ENCODE measurements at regions not wholly inside any gene's neighbourhood (a gene's known extent, or its start where the extent isn't known, plus 50 kb on each side); places are given as distances from the start of the nearest gene placed in this dataset.

DNA sequence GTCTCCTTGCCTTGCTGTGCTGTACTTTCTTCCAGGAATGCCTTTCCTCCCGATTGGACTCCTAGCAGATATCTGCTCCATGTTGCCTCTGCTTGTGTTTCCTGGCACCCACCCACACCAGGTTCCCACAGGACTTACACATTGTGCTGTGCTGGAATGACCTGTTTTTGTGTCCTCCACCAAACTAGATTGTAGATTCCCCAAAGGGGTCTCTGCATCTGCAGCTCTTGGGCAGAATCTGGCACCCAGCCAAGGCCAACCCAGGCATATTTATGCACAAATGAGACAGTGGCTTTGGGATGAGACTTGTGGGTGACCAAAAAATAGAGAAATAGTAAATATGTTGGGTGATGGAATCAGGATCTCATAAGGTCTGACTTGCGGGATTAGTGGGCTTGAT, 278.2 kb downstream of the RRAGC start:
- TF ChIP-seq MXI1 (conservative IDR thresholded peaks at IDR 0.05; ENCODE audit: poor library complexity, severe bottlenecking) (no peak), SMC3 (conservative IDR thresholded peaks at IDR 0.05; ENCODE audit: poor library complexity) (no peak), RAD21 (conservative IDR thresholded peaks at IDR 0.05) (no peak), TAF1 (IDR thresholded peaks at IDR 0.05; ENCODE audit: low read depth) (no peak), POLR2AphosphoS5 (IDR thresholded peaks at IDR 0.05) (no peak), EP300 (conservative IDR thresholded peaks at IDR 0.05; ENCODE audit: poor library complexity, severe bottlenecking) (no peak), EZH2 (IDR thresholded peaks at IDR 0.05; ENCODE audit: borderline replicate concordance, insufficient read depth, low read length, poor library complexity, severe bottlenecking) (no peak)
- TF ChIP-seq, protein P1, sequence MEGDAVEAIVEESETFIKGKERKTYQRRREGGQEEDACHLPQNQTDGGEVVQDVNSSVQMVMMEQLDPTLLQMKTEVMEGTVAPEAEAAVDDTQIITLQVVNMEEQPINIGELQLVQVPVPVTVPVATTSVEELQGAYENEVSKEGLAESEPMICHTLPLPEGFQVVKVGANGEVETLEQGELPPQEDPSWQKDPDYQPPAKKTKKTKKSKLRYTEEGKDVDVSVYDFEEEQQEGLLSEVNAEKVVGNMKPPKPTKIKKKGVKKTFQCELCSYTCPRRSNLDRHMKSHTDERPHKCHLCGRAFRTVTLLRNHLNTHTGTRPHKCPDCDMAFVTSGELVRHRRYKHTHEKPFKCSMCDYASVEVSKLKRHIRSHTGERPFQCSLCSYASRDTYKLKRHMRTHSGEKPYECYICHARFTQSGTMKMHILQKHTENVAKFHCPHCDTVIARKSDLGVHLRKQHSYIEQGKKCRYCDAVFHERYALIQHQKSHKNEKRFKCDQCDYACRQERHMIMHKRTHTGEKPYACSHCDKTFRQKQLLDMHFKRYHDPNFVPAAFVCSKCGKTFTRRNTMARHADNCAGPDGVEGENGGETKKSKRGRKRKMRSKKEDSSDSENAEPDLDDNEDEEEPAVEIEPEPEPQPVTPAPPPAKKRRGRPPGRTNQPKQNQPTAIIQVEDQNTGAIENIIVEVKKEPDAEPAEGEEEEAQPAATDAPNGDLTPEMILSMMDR (IDR thresholded peaks at IDR 0.05; ENCODE audit: poor library complexity, severe bottlenecking): no peak
- TF ChIP-seq, protein P2, sequence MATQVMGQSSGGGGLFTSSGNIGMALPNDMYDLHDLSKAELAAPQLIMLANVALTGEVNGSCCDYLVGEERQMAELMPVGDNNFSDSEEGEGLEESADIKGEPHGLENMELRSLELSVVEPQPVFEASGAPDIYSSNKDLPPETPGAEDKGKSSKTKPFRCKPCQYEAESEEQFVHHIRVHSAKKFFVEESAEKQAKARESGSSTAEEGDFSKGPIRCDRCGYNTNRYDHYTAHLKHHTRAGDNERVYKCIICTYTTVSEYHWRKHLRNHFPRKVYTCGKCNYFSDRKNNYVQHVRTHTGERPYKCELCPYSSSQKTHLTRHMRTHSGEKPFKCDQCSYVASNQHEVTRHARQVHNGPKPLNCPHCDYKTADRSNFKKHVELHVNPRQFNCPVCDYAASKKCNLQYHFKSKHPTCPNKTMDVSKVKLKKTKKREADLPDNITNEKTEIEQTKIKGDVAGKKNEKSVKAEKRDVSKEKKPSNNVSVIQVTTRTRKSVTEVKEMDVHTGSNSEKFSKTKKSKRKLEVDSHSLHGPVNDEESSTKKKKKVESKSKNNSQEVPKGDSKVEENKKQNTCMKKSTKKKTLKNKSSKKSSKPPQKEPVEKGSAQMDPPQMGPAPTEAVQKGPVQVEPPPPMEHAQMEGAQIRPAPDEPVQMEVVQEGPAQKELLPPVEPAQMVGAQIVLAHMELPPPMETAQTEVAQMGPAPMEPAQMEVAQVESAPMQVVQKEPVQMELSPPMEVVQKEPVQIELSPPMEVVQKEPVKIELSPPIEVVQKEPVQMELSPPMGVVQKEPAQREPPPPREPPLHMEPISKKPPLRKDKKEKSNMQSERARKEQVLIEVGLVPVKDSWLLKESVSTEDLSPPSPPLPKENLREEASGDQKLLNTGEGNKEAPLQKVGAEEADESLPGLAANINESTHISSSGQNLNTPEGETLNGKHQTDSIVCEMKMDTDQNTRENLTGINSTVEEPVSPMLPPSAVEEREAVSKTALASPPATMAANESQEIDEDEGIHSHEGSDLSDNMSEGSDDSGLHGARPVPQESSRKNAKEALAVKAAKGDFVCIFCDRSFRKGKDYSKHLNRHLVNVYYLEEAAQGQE (IDR thresholded peaks at IDR 0.05; ENCODE audit: borderline replicate concordance): no peak

Measured in neural cell (in vitro differentiated cells).